Upper lobe of right lung (tissue), 1 donor: ENCODE measurements at regions not wholly inside any gene's neighbourhood (a gene's known extent, or its start where the extent isn't known, plus 50 kb on each side); places are given as distances from the start of the nearest gene placed in this dataset.

Experiments
- ATAC-seq: fragments of 200-7000 bp; cut with Tn5 transposase; one replicate; pipeline ENCODE4 v1.9.1; 2020; ENCODE audit warnings: mild to moderate bottlenecking, moderate library complexity
- DNase-seq: peaks from one replicate; pipeline ENCODE4 v3.0.0-alpha.2; 2020
- H3K27ac ChIP-seq: fragments of 200-600 bp; one replicate; pipeline ENCODE4 v1.8.0; 2022
- H3K27me3 ChIP-seq: fragments of 200-600 bp; one replicate; pipeline ENCODE4 v1.8.0; 2022; ENCODE audit warnings: mild to moderate bottlenecking
- H3K36me3 ChIP-seq: fragments of 200-600 bp; one replicate; pipeline ENCODE4 v1.8.0; 2022
- H3K4me1 ChIP-seq: fragments of 200-600 bp; one replicate; pipeline ENCODE4 v1.8.0; 2022
- H3K4me3 ChIP-seq: fragments of 200-600 bp; one replicate; pipeline ENCODE4 v1.8.0; 2022; ENCODE audit warnings: mild to moderate bottlenecking
- H3K9me3 ChIP-seq: fragments of 200-600 bp; one replicate; pipeline ENCODE4 v1.8.0; 2022
- CTCF ChIP-seq: fragments of 200-600 bp; IDR thresholded peaks from one replicate; pipeline ENCODE4 v1.8.0; 2022; ENCODE audit warnings: antibody characterized with exemption
- intact Hi-C: fragments of 100-400 bp; cut with DNase I; formaldehyde crosslinking; loops from one replicate; pipeline ENCODE4 v1.11.0; 2022
- donor health status: DM: no; HTN: yes; CAD: no; lungs with severe emphysema.

GRCh38 chr7:25677595-25677994 lies 449.3 kb upstream of the NPVF start:
- Histone ChIP-seq H3K27ac (no peak overlapping the region), H3K4me3 (no peak overlapping the region), H3K4me1 (no peaks in the 10 kb centered on the region), H3K9me3 (no peaks in the 10 kb centered on the region), H3K27me3 (no peaks in the 10 kb centered on the region), H3K36me3 (no peaks in the 10 kb centered on the region)
- no peak for TF ChIP-seq CTCF
- intact Hi-C loops, result no loop called here
- no peak for DNase-seq
- ATAC-seq, result no peak

- H3K27me3 ChIP-seq, result no peaks in the 10 kb centered on the region
- no peaks in the 10 kb centered on the region for H3K4me1 ChIP-seq
- DNase-seq (no peak), ATAC-seq (no peak)
- no peaks in the 10 kb centered on the region for H3K9me3 ChIP-seq
- H3K4me3 ChIP-seq, result no peak overlapping the region
- H3K36me3 ChIP-seq, result no peaks in the 10 kb centered on the region
- no peak for TF ChIP-seq CTCF
- H3K27ac ChIP-seq, result no peak overlapping the region
- intact Hi-C loops, result no loop called here
These were observed 449.9 kb upstream of the NPVF start for GRCh38 chr7:25678215-25678614.

GRCh38 chr7:25680636-25681035 lies 452.4 kb upstream of the NPVF start:
- DNase-seq (no peak), ATAC-seq (no peak)
- Histone ChIP-seq H3K4me1 (no peaks in the 10 kb centered on the region), H3K27me3 (no peaks in the 10 kb centered on the region), H3K36me3 (no peaks in the 10 kb centered on the region), H3K27ac (no peak overlapping the region), H3K4me3 (no peak overlapping the region), H3K9me3 (no peaks in the 10 kb centered on the region)
- intact Hi-C loops, result no loop called here
- no peak for TF ChIP-seq CTCF

GRCh38 chr7:25684360-25684759 lies 456.1 kb upstream of the NPVF start:
- no peaks in the 10 kb centered on the region for H3K27me3 ChIP-seq
- H3K9me3 ChIP-seq, result no peaks in the 10 kb centered on the region
- DNase-seq (no peak), ATAC-seq (no peak)
- no peak overlapping the region for H3K27ac ChIP-seq
- H3K36me3 ChIP-seq, result no peaks in the 10 kb centered on the region
- no peak overlapping the region for H3K4me3 ChIP-seq
- intact Hi-C loops, result no loop called here
- H3K4me1 ChIP-seq, result no peaks in the 10 kb centered on the region
- TF ChIP-seq CTCF, result no peak

GRCh38 chr7:25686493-25686892 lies 458.2 kb upstream of the NPVF start:
- H3K4me3 ChIP-seq, result no peak overlapping the region
- TF ChIP-seq CTCF, result no peak
- H3K27me3 ChIP-seq, result no peaks in the 10 kb centered on the region
- ATAC-seq (no peak), DNase-seq (no peak)
- H3K9me3 ChIP-seq, result no peaks in the 10 kb centered on the region
- peaks cover 3% of the 10 kb centered on the region for H3K4me1 ChIP-seq
- no peak overlapping the region for H3K27ac ChIP-seq
- H3K36me3 ChIP-seq, result no peaks in the 10 kb centered on the region
- intact Hi-C loops, result no loop called here

GRCh38 chr7:25694211-25694610 lies 457.8 kb upstream of the NFE2L3 start:
- intact Hi-C loops, result no loop called here
- no peaks in the 10 kb centered on the region for H3K27me3 ChIP-seq
- H3K36me3 ChIP-seq, result no peaks in the 10 kb centered on the region
- DNase-seq, result no peak
- no peak for TF ChIP-seq CTCF
- no peak overlapping the region for H3K27ac ChIP-seq
- no peaks in the 10 kb centered on the region for H3K9me3 ChIP-seq
- H3K4me3 ChIP-seq, result no peak overlapping the region
- peaks cover 3% of the 10 kb centered on the region for H3K4me1 ChIP-seq
- ATAC-seq, result no peak
